ENCODE measurements at regions not wholly inside any gene's neighbourhood (a gene's known extent, or its start where the extent isn't known, plus 50 kb on each side); places are given as distances from the start of the nearest gene placed in this dataset.
"Not testable (repeated sequence)": the region's sequence is repeated elsewhere in the genome, so short reads cannot be mapped to it uniquely, and the experiment has no call there.

- no peak for ATAC-seq
- H3K4me3 Mint-ChIP-seq, result no peak overlapping the region
- H3K27me3 Mint-ChIP-seq (ENCODE audit: low read depth), result no peaks in the 10 kb centered on the region
- no peak for DNase-seq
- POLR2A ChIA-PET, result no interaction called here
- no peaks in the 10 kb centered on the region for H3K4me1 Mint-ChIP-seq (ENCODE audit: low read depth)
- no peaks in the 10 kb centered on the region for H3K36me3 Mint-ChIP-seq (ENCODE audit: low read depth)
- CTCF ChIA-PET, result no interaction called here
- no peak overlapping the region for H3K27ac Mint-ChIP-seq
- no peaks in the 10 kb centered on the region for H3K9me3 Mint-ChIP-seq (ENCODE audit: insufficient read depth)
Observed at GRCh38 chr2:211174631-211175030, 618.2 kb downstream of the CPS1 start.

DNA sequence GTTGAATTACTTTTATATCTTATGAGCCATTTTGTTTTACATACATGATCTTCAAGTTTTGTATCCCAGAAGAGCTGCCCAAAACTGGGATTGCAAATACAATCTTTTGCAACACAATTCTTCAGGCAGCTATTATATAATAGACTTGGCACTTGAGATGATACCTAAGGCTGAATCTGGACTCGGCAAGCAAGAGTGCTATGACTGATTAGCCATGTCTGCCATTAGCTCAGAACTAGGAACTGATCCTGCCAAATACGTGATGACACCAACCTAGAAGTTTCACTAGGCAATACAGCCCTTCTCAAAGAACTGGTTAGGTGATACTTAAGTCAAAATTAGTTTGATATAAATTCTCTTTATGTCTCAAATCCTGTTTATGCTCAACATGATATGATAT is 619.6 kb downstream of the CPS1 start:
- DNase-seq (no peak), ATAC-seq (no peak)
- POLR2A ChIA-PET, result no interaction called here
- Mint-ChIP-seq H3K9me3 (ENCODE audit: insufficient read depth) (no peaks in the 10 kb centered on the region), H3K27ac (no peak overlapping the region), H3K27me3 (ENCODE audit: low read depth) (no peaks in the 10 kb centered on the region), H3K4me1 (ENCODE audit: low read depth) (no peaks in the 10 kb centered on the region), H3K4me3 (no peak overlapping the region), H3K36me3 (ENCODE audit: low read depth) (no peaks in the 10 kb centered on the region)
- CTCF ChIA-PET, result no interaction called here

GRCh38 chr2:211176514-211177141 is 620.2 kb downstream of the CPS1 start:
- CTCF ChIA-PET, result no interaction called here
- POLR2A ChIA-PET, result no interaction called here
- H3K27ac Mint-ChIP-seq, result no peak overlapping the region
- H3K27me3 Mint-ChIP-seq (ENCODE audit: low read depth), result no peaks in the 10 kb centered on the region
- no peak overlapping the region for H3K4me3 Mint-ChIP-seq
- ATAC-seq, result no peak
- no peak for DNase-seq
- no peaks in the 10 kb centered on the region for H3K36me3 Mint-ChIP-seq (ENCODE audit: low read depth)
- H3K4me1 Mint-ChIP-seq (ENCODE audit: low read depth), result no peaks in the 10 kb centered on the region
- no peaks in the 10 kb centered on the region for H3K9me3 Mint-ChIP-seq (ENCODE audit: insufficient read depth)

DNA sequence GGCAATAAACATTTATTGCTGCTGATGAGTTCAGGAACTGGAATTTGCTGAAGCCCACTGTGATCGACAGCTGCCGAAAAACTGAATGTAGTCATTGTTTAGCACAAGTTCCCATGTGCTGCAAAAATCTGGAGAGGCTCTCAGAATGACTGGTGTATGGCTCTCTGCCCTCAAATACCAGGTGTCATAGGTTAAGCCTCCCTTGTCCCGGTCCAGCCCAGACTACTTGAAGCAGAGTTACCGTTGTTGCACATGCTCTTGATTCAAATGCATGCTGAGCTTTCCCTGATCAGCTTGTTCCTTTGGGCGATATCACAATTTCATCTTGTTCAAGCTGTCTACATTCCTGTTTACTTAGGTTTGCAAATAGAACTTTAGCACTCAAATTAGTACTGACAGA is 625.2 kb downstream of the CPS1 start:
- CTCF ChIA-PET, result no interaction called here
- Mint-ChIP-seq H3K36me3 (ENCODE audit: low read depth) (no peaks in the 10 kb centered on the region), H3K9me3 (ENCODE audit: insufficient read depth) (no peaks in the 10 kb centered on the region), H3K27me3 (ENCODE audit: low read depth) (no peaks in the 10 kb centered on the region), H3K4me3 (no peak overlapping the region), H3K4me1 (ENCODE audit: low read depth) (no peaks in the 10 kb centered on the region), H3K27ac (no peak overlapping the region)
- POLR2A ChIA-PET, result no interaction called here
- no peak for ATAC-seq
- DNase-seq, result no peak

- Mint-ChIP-seq H3K36me3 (ENCODE audit: low read depth) (no peaks in the 10 kb centered on the region), H3K27me3 (ENCODE audit: low read depth) (no peaks in the 10 kb centered on the region), H3K27ac (no peak overlapping the region), H3K4me3 (no peak overlapping the region), H3K4me1 (ENCODE audit: low read depth) (no peaks in the 10 kb centered on the region), H3K9me3 (ENCODE audit: insufficient read depth) (no peaks in the 10 kb centered on the region)
- ChIA-PET POLR2A (no interaction called here), CTCF (no interaction called here)
- ATAC-seq, result no peak
- no peak for DNase-seq
Observed at GRCh38 chr2:211187602-211188001, 631.2 kb downstream of the CPS1 start.

DNA sequence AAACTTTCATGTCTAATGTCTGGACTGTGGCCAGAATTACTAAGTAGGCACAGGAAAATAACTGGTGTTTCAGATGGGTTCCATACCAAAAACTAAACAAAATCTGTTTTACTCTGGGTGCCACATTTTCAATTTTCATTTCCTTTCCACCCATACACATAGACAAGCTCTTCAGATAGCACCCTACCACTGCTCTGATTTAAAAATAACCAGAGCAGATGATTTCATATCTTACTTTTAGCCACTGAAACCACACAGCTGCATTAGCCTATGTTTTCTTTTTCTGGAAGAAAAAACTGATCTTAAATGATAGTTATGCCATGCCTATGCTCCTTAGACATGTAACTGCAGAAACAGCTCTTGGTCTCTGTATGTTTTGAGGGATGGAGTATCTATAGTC is 647.6 kb downstream of the CPS1 start:
- POLR2A ChIA-PET, result no interaction called here
- H3K36me3 Mint-ChIP-seq (ENCODE audit: low read depth), result no peaks in the 10 kb centered on the region
- H3K27ac Mint-ChIP-seq, result no peak overlapping the region
- CTCF ChIA-PET, result no interaction called here
- H3K4me1 Mint-ChIP-seq (ENCODE audit: low read depth), result no peaks in the 10 kb centered on the region
- H3K9me3 Mint-ChIP-seq (ENCODE audit: insufficient read depth), result no peaks in the 10 kb centered on the region
- H3K27me3 Mint-ChIP-seq (ENCODE audit: low read depth), result no peaks in the 10 kb centered on the region
- DNase-seq, result no peak
- ATAC-seq, result no peak
- no peak overlapping the region for H3K4me3 Mint-ChIP-seq

DNA sequence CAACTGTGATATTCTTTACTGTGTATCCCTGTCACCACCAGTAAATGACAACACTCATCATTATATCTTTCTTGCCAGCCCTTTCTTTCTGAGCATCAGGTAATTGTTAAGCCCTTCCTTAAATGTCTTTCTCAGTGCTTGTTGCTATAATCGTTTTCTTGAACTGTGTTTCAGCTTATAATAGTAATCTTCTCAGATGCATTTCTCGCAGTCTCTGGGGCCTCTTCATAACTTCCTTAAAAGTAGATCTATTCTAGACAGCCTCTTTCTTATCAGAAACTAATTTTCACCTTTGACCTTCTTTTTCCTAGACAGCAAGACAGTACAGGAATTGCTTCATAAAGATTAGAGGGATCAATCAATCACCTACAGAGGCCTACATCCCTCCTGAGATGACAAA is 648.1 kb downstream of the CPS1 start:
- POLR2A ChIA-PET, result no interaction called here
- Mint-ChIP-seq H3K4me1 (ENCODE audit: low read depth) (no peaks in the 10 kb centered on the region), H3K9me3 (ENCODE audit: insufficient read depth) (no peaks in the 10 kb centered on the region), H3K27me3 (ENCODE audit: low read depth) (no peaks in the 10 kb centered on the region), H3K36me3 (ENCODE audit: low read depth) (no peaks in the 10 kb centered on the region), H3K4me3 (no peak overlapping the region), H3K27ac (no peak overlapping the region)
- ATAC-seq, result no peak
- no peak for DNase-seq
- CTCF ChIA-PET, result no interaction called here

DNA sequence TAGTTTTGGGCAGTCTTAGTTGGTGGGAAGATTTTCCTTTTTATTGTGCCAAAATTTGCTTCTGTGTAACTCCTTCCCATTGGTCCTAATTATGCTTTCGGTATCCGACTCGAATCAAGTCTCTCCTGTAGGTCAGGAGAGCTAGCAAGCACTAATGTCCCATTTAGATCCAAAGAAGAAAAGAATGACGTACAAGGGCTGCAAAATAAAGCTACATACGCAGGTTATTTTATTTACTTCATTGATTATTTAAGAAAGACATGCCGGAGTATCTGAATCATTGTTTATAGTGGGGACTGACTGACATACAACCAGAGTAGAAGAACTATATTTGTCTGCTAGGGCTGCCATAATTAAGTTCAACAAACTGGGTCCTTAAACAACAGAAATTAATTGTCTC is 648.5 kb downstream of the CPS1 start:
- Mint-ChIP-seq H3K4me3 (no peak overlapping the region), H3K36me3 (ENCODE audit: low read depth) (no peaks in the 10 kb centered on the region), H3K9me3 (ENCODE audit: insufficient read depth) (no peaks in the 10 kb centered on the region), H3K27me3 (ENCODE audit: low read depth) (no peaks in the 10 kb centered on the region), H3K4me1 (ENCODE audit: low read depth) (no peaks in the 10 kb centered on the region), H3K27ac (no peak overlapping the region)
- no peak for ATAC-seq
- ChIA-PET POLR2A (no interaction called here), CTCF (no interaction called here)
- no peak for DNase-seq

DNA sequence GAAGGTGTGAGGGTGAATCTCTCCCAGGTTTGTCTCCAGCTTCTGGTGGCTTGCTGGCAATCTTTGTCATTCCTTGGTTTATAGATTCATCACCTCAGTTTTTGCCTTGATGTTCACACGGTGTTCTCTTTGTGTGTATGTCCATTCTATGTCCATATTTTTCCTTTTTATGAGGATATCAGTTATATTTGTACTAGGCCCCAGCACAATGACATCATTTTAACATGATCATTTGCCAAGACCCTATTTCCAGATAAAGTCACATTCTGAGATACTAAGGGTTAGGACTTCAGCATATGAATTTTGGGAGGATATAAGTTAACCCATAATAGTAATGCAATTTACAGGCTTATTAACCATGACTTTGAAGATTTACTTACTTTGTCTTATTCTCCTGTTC is 649.0 kb downstream of the CPS1 start:
- H3K4me1 Mint-ChIP-seq (ENCODE audit: low read depth), result no peaks in the 10 kb centered on the region
- no peak overlapping the region for H3K4me3 Mint-ChIP-seq
- no peaks in the 10 kb centered on the region for H3K27me3 Mint-ChIP-seq (ENCODE audit: low read depth)
- POLR2A ChIA-PET, result no interaction called here
- CTCF ChIA-PET, result no interaction called here
- no peaks in the 10 kb centered on the region for H3K36me3 Mint-ChIP-seq (ENCODE audit: low read depth)
- DNase-seq (no peak), ATAC-seq (no peak)
- H3K9me3 Mint-ChIP-seq (ENCODE audit: insufficient read depth), result no peaks in the 10 kb centered on the region
- no peak overlapping the region for H3K27ac Mint-ChIP-seq

DNA sequence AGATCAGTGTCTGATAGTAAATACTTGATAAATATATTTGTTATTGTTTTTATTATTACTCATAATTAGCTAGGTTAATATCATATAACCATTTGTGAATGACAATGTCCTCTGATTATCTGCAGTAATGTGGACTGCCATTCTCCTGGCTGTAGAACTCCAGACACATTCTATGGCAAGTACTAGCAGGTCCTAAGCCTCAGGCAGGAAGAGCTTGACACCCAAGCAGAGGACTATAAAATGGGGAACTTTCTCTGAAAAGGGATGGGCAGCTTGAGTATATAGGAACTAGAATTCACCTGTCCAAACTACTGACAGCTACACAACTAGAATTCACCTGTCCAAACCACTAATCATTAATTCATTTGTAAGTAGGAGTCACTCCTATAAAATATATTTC is 649.4 kb downstream of the CPS1 start:
- H3K4me1 Mint-ChIP-seq (ENCODE audit: low read depth), result no peaks in the 10 kb centered on the region

DNA sequence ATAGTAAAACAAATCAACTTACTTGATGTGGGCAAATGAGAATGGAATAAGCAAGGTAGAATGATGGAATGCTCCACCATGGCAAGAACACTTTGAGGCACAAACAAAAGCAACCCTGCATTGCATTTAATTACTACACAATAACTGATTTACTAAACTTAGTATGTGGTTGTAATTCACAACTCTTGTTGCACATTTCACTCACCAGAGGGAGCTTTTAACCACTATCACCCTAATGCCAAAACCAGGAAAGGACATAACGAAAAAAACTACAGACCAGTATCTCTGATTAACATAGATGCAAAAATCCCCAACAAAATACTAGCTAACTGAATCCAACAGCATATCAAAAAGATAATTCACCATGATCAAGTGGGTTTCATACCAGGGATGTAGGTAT is 659.8 kb downstream of the CPS1 start:
- no peaks in the 10 kb centered on the region for H3K36me3 Mint-ChIP-seq (ENCODE audit: low read depth)
- DNase-seq, result no peak
- H3K27me3 Mint-ChIP-seq (ENCODE audit: low read depth), result no peaks in the 10 kb centered on the region
- no peak overlapping the region for H3K4me3 Mint-ChIP-seq
- CTCF ChIA-PET, result no interaction called here
- POLR2A ChIA-PET, result no interaction called here
- peaks cover 9% of the 10 kb centered on the region for H3K9me3 Mint-ChIP-seq (ENCODE audit: insufficient read depth)
- no peak for ATAC-seq
- no peaks in the 10 kb centered on the region for H3K4me1 Mint-ChIP-seq (ENCODE audit: low read depth)
- H3K27ac Mint-ChIP-seq, result no peak overlapping the region

More for the DNA sequence above, 649.4 kb downstream of the CPS1 start:
- no peak overlapping the region for H3K27ac Mint-ChIP-seq
- ChIA-PET POLR2A (no interaction called here), CTCF (no interaction called here)
- no peak for ATAC-seq
- H3K36me3 Mint-ChIP-seq (ENCODE audit: low read depth), result no peaks in the 10 kb centered on the region
- no peaks in the 10 kb centered on the region for H3K9me3 Mint-ChIP-seq (ENCODE audit: insufficient read depth)
- no peak for DNase-seq
- no peak overlapping the region for H3K4me3 Mint-ChIP-seq
- H3K27me3 Mint-ChIP-seq (ENCODE audit: low read depth), result no peaks in the 10 kb centered on the region

GRCh38 chr2:211219548-211219947 is 663.1 kb downstream of the CPS1 start:
- POLR2A ChIA-PET; H3K27ac Mint-ChIP-seq; CTCF ChIA-PET; H3K4me3 Mint-ChIP-seq; DNase-seq; H3K27me3 Mint-ChIP-seq (ENCODE audit: low read depth); H3K4me1 Mint-ChIP-seq (ENCODE audit: low read depth); ATAC-seq; H3K36me3 Mint-ChIP-seq (ENCODE audit: low read depth); H3K9me3 Mint-ChIP-seq (ENCODE audit: insufficient read depth): not testable (repeated sequence)

- ChIA-PET CTCF (no interaction called here), POLR2A (no interaction called here)
- H3K36me3 Mint-ChIP-seq (ENCODE audit: low read depth), result no peaks in the 10 kb centered on the region
- no peaks in the 10 kb centered on the region for H3K4me1 Mint-ChIP-seq (ENCODE audit: low read depth)
- H3K4me3 Mint-ChIP-seq, result no peak overlapping the region
- DNase-seq (no peak), ATAC-seq (no peak)
- no peaks in the 10 kb centered on the region for H3K27me3 Mint-ChIP-seq (ENCODE audit: low read depth)
- no peak overlapping the region for H3K27ac Mint-ChIP-seq
- no peaks in the 10 kb centered on the region for H3K9me3 Mint-ChIP-seq (ENCODE audit: insufficient read depth)
Observed at GRCh38 chr2:211225784-211226183, 669.4 kb downstream of the CPS1 start.
